Chondrocyte (in vitro differentiated cells): ENCODE measurements at regions not wholly inside any gene's neighbourhood (a gene's known extent, or its start where the extent isn't known, plus 50 kb on each side); places are given as distances from the start of the nearest gene placed in this dataset.
"Not testable (repeated sequence)": the region's sequence is repeated elsewhere in the genome, so short reads cannot be mapped to it uniquely, and the experiment has no call there.

Experiments used
- DNase-seq: peaks from one replicate; pipeline ENCODE4 v3.0.0; 2021; ENCODE audit warnings: mixed read lengths, low spot score
- H3K27ac Mint-ChIP-seq: one replicate; pipeline ENCODE4 v1.8.0; 2021; ENCODE audit warnings: mild to moderate bottlenecking, moderate library complexity, mixed read lengths; ENCODE audit not compliant: unreplicated experiment
- H3K27me3 Mint-ChIP-seq: 2 replicates; pipeline ENCODE4 v1.8.0; 2021; ENCODE audit warnings: low read depth, mixed read lengths
- H3K36me3 Mint-ChIP-seq: 2 replicates; pipeline ENCODE4 v1.8.0; 2021; ENCODE audit warnings: low read depth, mixed read lengths
- H3K4me1 Mint-ChIP-seq: 2 replicates; pipeline ENCODE4 v1.8.0; 2021; ENCODE audit warnings: low read depth, mild to moderate bottlenecking, mixed read lengths
- H3K4me3 Mint-ChIP-seq: one replicate; pipeline ENCODE4 v1.8.0; 2021; ENCODE audit warnings: mild to moderate bottlenecking, moderate library complexity, mixed read lengths; ENCODE audit not compliant: unreplicated experiment
- H3K9me3 Mint-ChIP-seq: 2 replicates; pipeline ENCODE4 v1.8.0; 2021; ENCODE audit warnings: low read depth, mixed read lengths
- CTCF ChIP-seq: fragments of 200-600 bp; sonication (generic); IDR thresholded peaks from 2 replicates; pipeline ENCODE4 v1.5.0; 2021; ENCODE audit warnings: antibody characterized with exemption, mild to moderate bottlenecking, moderate library complexity

GRCh38 chr11:103609117-103610066 is 427.0 kb upstream of the DDI1 start:
- Mint-ChIP-seq H3K4me3 (no peak overlapping the region), H3K27me3 (peaks cover 1% of the 10 kb centered on the region), H3K9me3 (peaks cover 14% of the 10 kb centered on the region), H3K27ac (peak overlapping the region; percentile 87), H3K4me1 (peaks cover 22% of the 10 kb centered on the region), H3K36me3 (peaks cover 7% of the 10 kb centered on the region)
- peak; percentile 83 for TF ChIP-seq CTCF
- DNase-seq: no peak

GRCh38 chr11:103610435-103610834 is 426.0 kb upstream of the DDI1 start:
- no peak for TF ChIP-seq CTCF
- Mint-ChIP-seq H3K27ac (no peak overlapping the region), H3K9me3 (peaks cover 14% of the 10 kb centered on the region), H3K4me3 (no peak overlapping the region), H3K27me3 (peaks cover 2% of the 10 kb centered on the region), H3K36me3 (peaks cover 8% of the 10 kb centered on the region), H3K4me1 (peaks cover 22% of the 10 kb centered on the region)
- no peak for DNase-seq

- Mint-ChIP-seq H3K9me3 (peaks cover 14% of the 10 kb centered on the region), H3K4me1 (peaks cover 22% of the 10 kb centered on the region)
- not testable (repeated sequence) for H3K27me3 Mint-ChIP-seq, H3K4me3 Mint-ChIP-seq, DNase-seq, H3K36me3 Mint-ChIP-seq, H3K27ac Mint-ChIP-seq
Measured at GRCh38 chr11:103611526-103612260, 424.7 kb upstream of the DDI1 start.

GRCh38 chr11:103612451-103612850 is 424.0 kb upstream of the DDI1 start:
- H3K4me3 Mint-ChIP-seq, H3K27ac Mint-ChIP-seq, H3K27me3 Mint-ChIP-seq, H3K36me3 Mint-ChIP-seq, DNase-seq: not testable (repeated sequence)
- Mint-ChIP-seq H3K4me1 (peaks cover 22% of the 10 kb centered on the region), H3K9me3 (peaks cover 14% of the 10 kb centered on the region)

GRCh38 chr11:103616586-103616985 is 419.9 kb upstream of the DDI1 start:
- H3K36me3 Mint-ChIP-seq, H3K4me1 Mint-ChIP-seq: not testable (repeated sequence)

GRCh38 chr11:103618528-103618927 is 417.9 kb upstream of the DDI1 start:
- H3K4me3 Mint-ChIP-seq: no peak overlapping the region
- no peak for DNase-seq

More at GRCh38 chr11:103616586-103616985, 419.9 kb upstream of the DDI1 start:
- not testable (repeated sequence) for H3K4me3 Mint-ChIP-seq, H3K27ac Mint-ChIP-seq, H3K27me3 Mint-ChIP-seq, DNase-seq, H3K9me3 Mint-ChIP-seq

More at GRCh38 chr11:103618528-103618927, 417.9 kb upstream of the DDI1 start:
- Mint-ChIP-seq H3K36me3 (peaks cover 7% of the 10 kb centered on the region), H3K27me3 (peaks cover 2% of the 10 kb centered on the region), H3K27ac (no peak overlapping the region), H3K9me3 (no peaks in the 10 kb centered on the region), H3K4me1 (no peaks in the 10 kb centered on the region)
- no peak for TF ChIP-seq CTCF
